ENCODE measurements at regions not wholly inside any gene's neighbourhood (a gene's known extent, or its start where the extent isn't known, plus 50 kb on each side); places are given as distances from the start of the nearest gene placed in this dataset.

- TF ChIP-seq, protein P1, sequence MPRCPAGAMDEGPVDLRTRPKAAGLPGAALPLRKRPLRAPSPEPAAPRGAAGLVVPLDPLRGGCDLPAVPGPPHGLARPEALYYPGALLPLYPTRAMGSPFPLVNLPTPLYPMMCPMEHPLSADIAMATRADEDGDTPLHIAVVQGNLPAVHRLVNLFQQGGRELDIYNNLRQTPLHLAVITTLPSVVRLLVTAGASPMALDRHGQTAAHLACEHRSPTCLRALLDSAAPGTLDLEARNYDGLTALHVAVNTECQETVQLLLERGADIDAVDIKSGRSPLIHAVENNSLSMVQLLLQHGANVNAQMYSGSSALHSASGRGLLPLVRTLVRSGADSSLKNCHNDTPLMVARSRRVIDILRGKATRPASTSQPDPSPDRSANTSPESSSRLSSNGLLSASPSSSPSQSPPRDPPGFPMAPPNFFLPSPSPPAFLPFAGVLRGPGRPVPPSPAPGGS (IDR thresholded peaks at IDR 0.05) = no peak
Measured at GRCh38 chr17:63382136-63382535, 64.0 kb downstream of the CYB561 start (continued).

Data from A549 (cell line).